ENCODE measurements at regions not wholly inside any gene's neighbourhood (a gene's known extent, or its start where the extent isn't known, plus 50 kb on each side); places are given as distances from the start of the nearest gene placed in this dataset.
"Not testable (repeated sequence)": the region's sequence is repeated elsewhere in the genome, so short reads cannot be mapped to it uniquely, and the experiment has no call there.

- DNase-seq, result no peak
Observed at GRCh38 chr20:41786158-41786557, 168.0 kb upstream of the CHD6 start.

- peak in 1 of 51 donors; percentile 25 for DNase-seq
Observed at GRCh38 chr20:41784209-41784958, 166.2 kb upstream of the CHD6 start.

- DNase-seq, result peak in 1 of 51 donors; percentile 16
Observed at GRCh38 chr20:41783423-41784208, 165.4 kb upstream of the CHD6 start.

- no peak for DNase-seq
Observed at GRCh38 chr20:41782730-41783406, 164.7 kb upstream of the CHD6 start.

- no peak for DNase-seq
Observed at GRCh38 chr20:41782255-41782654, 164.1 kb upstream of the CHD6 start.

DNA sequence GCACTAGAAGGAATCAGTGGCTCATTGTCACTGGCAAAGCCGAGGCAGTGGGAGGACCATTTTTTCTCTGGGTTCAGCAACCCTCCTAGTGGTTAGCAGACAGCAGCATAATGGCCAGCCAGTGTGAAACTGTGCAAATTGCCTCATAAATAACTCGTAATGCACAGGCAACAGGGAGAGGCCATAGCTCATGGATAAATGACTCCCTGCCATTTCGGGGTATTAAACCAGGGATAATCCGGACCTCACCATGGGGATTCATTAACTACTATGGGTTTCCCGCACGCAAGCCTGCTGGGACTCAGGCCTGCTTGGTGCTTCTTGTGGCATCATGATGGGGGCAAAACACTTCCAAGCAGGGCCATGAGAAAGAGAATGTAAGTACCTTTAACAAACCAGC lies 158.2 kb upstream of the CHD6 start:
- DNase-seq, result no peak

GRCh38 chr20:41774291-41774690 lies 156.1 kb upstream of the CHD6 start:
- DNase-seq, result no peak

DNA sequence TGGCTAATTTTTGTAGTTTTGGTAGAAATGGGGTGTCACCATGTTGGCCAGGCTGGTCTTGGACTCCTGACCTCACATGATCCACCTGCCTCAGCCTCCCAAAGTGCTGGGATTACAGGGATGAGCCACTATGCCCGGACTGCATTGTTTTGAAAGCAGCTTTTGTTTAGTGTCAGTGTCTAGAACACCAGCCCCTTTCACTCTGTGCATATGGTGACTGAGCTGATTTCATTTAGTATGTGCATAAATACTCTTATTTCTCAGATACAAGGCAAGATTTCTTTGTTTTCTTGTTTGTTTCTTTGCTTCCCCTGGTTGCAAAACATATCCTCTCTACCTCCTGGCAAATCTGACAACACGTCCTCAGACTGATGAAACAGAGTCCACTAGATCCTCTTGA lies 152.8 kb upstream of the CHD6 start:
- no peak for DNase-seq

DNA sequence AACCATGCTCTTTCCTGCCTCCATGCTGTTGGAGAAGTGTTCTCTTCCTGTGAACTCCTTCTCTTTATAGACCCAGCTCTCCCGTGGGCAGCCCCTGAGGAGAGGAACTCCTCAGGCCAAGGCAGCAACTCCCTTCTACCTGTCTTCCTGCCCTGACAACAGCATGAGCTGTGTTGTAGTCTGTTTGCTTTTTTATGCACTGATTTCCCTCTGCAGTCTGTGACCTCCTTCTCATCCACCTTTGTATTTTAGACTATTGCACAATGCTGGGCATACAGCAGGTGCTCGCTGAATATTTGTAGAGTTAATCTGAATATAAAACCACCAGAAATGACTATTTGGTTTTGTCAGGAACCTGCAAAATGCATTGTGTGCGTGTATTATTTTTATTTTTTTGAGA lies 152.2 kb upstream of the CHD6 start:
- DNase-seq, result no peak

GRCh38 chr20:41769592-41770018 lies 151.4 kb upstream of the CHD6 start:
- DNase-seq, result no peak

DNA sequence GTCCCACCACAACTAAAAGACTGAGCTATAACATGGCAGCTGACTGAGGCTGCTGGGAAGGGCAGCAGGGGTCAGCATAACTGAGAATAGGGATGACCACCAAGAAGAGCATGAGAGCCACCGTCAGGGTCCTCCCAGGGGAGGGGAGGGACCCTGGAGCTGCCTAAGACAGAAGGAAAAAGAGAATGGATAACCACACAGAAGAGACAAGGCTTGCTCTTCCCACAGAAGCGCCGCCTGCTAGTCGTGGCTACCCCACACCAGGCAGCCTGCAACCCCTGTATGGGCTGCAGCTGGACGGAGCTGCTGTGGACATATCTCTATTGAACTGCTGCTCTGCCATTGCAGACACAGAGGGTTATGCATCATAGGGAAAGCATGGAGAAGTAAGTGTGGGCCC lies 132.0 kb upstream of the CHD6 start:
- no peak for DNase-seq

DNA sequence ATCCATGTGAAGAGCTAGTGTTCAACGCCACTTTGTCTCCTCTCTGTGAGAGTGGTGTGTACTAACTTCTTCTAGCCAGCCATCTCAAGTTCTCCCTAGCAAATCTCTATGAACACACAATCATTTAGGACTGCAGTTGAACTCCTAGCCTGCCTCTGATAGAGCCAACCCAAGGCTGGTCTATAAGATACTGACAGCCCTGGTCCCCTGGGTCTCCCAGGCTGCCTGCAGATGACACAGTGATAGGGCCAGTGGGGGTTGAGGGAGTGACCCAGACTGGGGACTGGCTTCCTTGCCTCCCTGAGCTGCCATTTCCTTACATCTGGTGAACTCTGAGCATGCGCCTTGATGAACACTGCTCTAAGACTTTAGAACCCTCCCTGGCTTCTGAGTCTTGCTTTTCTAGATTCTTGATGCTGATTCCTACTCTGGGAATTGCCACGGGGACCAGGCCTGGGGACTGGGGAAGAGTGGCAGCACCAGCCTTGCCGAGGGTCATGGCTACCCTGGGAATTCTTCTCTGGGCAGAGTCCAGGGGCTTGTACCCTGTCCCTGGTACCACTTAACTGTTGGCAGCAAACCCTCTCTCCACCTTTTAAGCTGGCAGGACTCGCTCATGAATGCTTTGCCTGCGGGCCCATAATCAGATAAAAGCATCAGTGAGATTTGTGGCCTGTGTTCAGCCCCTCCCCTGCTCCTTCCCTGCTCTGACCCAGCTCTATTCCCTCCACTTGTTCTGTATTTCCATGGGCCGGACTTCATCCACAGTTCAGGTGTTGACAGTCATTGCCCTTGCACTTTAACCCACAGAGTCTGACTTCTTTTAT lies 130.8 kb upstream of the CHD6 start:
- DNase-seq, result no peak

GRCh38 chr20:41748051-41748450 lies 129.9 kb upstream of the CHD6 start:
- no peak for DNase-seq

DNA sequence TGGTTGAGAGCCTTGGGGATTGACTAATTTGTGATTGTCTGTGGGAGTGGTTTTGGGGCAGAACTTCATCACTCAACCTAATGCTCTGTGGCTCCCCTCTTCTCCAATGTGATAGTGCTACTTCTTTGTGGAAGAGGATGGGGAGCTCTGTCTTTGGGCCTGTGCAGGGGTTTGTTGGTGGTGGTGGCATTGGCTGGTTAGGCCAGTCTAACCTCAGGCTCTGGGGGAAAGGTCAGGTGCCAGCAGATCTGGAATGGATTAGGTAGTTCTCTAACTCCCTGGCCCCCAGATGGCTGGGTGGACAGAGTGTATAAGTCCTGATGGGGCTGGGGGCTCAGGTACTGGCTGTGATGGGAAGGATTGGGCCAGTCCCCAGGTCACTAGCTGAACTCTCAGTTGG lies 129.0 kb upstream of the CHD6 start:
- no peak for DNase-seq

DNA sequence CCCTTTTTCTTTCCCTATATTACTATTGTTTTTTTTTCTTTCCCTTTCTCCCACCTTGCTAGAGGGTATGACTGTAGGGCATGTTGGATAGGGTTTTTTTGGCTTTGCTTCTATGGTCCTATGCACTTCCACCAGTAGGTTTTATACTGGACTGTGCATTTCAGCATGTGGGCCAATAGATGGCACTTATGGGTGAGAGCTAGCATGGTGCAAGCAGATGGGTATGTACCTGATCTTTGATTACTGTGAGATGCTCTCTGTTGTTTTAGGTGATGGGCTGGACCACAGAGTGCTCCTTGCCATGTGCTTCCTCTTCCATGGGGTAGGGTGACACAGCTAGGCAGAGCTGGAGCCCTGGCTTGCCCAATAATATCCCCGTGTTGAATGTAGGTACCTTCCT lies 128.5 kb upstream of the CHD6 start:
- no peak for DNase-seq

DNA sequence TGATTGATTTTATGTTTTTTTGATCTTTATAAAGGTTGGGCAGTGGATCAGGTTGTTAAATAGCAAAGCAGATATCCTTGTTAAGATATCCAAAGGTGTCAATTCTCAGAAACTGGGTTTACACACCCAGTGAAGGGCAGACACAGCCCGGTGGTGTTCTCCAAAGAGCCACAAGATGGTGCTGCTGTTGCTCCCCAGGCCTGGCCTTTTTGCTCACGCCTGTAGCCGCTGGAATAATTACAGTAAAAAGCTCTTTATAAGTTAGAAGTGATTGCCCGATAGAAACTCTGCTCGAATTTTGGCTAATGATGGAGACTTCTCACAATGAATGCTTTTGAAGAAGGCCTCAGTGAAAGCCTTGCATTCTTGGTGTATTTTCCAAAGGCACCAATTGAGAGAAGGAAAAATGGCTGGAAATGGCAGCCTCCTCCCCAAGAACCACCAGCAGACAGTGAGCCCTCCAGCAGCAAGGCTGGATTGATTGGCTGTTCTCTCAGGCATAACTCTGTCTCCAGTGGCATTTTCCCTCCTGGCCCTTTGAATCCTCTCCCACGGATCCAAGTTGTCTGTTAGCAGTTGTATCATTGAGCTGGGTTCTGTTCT lies 120.5 kb upstream of the CHD6 start:
- peak in 37 of 51 donors; percentile 2 to 71 (median 23) for DNase-seq

GRCh38 chr20:41735949-41736348 lies 117.8 kb upstream of the CHD6 start:
- DNase-seq, result no peak

DNA sequence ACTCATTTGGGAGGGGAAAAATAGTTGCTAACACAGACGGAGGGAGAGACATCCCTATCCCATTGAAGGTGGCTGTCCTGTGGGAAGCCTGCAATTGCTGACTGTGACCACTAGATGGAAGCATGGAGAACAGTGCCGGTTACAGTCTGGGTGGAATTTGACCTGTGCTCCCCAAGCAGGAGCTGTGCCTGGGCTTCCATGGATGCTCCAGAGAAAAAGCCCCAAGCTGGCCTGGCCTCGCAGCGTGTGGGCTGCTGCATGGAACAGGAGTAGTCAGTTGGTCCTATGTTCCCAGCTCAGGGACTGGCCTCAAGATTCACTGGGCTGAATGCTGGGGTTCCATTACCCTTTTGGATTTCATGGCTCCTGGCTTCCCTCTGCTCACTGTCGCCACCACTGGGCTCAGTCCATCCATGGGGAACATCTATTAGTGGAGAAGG lies 116.3 kb upstream of the CHD6 start:
- peak in 14 of 51 donors; percentile 0 to 22 (median 4) for DNase-seq

DNA sequence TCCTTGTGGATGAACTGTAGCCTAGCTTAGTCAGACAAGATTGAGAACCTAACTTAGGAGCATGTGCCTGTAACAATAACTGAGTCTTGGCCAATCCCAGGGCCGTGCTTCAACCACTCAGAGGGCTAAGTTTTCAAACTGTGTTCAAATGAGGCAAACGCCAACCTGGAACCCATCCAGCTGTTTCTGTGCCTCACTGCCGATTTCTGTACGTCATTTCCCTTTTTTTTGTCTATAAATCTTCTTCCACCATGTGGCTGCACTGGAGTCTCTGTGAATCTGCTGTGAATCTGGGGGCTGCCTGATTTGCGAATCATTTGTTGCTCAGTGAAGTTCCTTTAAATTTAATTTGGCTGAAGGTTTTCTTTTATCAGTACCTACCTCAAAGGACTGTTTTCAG lies 115.0 kb upstream of the CHD6 start:
- DNase-seq, result no peak

GRCh38 chr20:41731198-41731597 lies 113.0 kb upstream of the CHD6 start:
- DNase-seq, result not testable (repeated sequence)

DNA sequence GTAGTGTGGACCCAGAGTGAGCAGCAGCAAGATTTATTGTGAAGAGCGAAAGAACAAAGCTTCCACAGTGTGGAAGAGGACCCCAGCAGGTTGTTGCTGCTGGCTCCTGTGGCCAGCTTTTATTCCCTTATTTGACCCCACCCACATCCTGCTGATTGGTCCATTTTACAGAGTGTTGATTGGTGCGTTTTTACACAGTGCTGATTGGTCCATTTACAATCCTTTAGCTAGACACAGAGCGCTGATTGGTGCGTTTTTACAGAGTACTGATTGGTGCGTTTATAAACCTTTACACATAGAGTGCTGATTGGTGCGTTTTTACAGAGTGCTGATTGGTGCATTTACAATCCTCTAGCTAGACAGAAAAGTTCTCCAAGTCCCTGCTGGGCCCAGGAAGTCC lies 109.5 kb upstream of the CHD6 start:
- DNase-seq, result not testable (repeated sequence)
